Neural progenitor cell (in vitro differentiated cells): ENCODE measurements at regions not wholly inside any gene's neighbourhood (a gene's known extent, or its start where the extent isn't known, plus 50 kb on each side); places are given as distances from the start of the nearest gene placed in this dataset.

Source experiments
- DNase-seq: peaks from one replicate; pipeline ENCODE4 v3.0.0-alpha.2; 2016; ENCODE audit warnings: low spot score
- H2AFZ ChIP-seq: fragments of 200-600 bp; sonication (generic); replicated peaks from 2 replicates; pipeline ENCODE4 v1.6.1; 2016; ENCODE audit warnings: antibody characterized with exemption
- H3F3A ChIP-seq: fragments of 200-600 bp; sonication (generic); 2 replicates; pipeline ENCODE4 v1.6.1; 2016; ENCODE audit warnings: antibody characterized with exemption, low read depth
- H3K27ac ChIP-seq: fragments of 200-600 bp; sonication (generic); 2 replicates; pipeline ENCODE4 v1.5.1; 2016; ENCODE audit warnings: mild to moderate bottlenecking
- H3K27me3 ChIP-seq: fragments of 200-600 bp; sonication (generic); 2 replicates; pipeline ENCODE4 v1.6.1; 2016; ENCODE audit warnings: mild to moderate bottlenecking, moderate library complexity
- H3K36me3 ChIP-seq: fragments of 200-600 bp; sonication (generic); 2 replicates; pipeline ENCODE4 v1.5.1; 2016
- H3K4me1 ChIP-seq: fragments of 200-600 bp; sonication (generic); 2 replicates; pipeline ENCODE4 v1.6.1; 2016; ENCODE audit warnings: mixed run types
- H3K4me2 ChIP-seq: fragments of 200-600 bp; sonication (generic); 2 replicates; pipeline ENCODE4 v1.6.1; 2016
- H3K4me3 ChIP-seq: fragments of 200-600 bp; sonication (generic); 2 replicates; pipeline ENCODE4 v1.5.1; 2016
- H3K79me2 ChIP-seq: fragments of 200-600 bp; sonication (generic); 2 replicates; pipeline ENCODE4 v1.6.1; 2016; ENCODE audit warnings: low read depth
- H3K9ac ChIP-seq: fragments of 200-600 bp; sonication (generic); 2 replicates; pipeline ENCODE4 v1.6.1; 2016
- H3K9me3 ChIP-seq: fragments of 200-600 bp; sonication (generic); 2 replicates; pipeline ENCODE4 v1.5.1; 2016; ENCODE audit warnings: low read depth
- H4K20me1 ChIP-seq: fragments of 200-600 bp; sonication (generic); 2 replicates; pipeline ENCODE4 v1.6.1; 2016; ENCODE audit warnings: low read depth
- H3K27ac Mint-ChIP-seq: 3 replicates; pipeline ENCODE4 v1.8.0; 2021; ENCODE audit warnings: mixed read lengths
- H3K27me3 Mint-ChIP-seq: 2 replicates; pipeline ENCODE4 v1.8.0; 2022; ENCODE audit warnings: low read depth, mild to moderate bottlenecking, inconsistent platforms, moderate library complexity, mixed read lengths; ENCODE audit not compliant: insufficient read depth
- H3K36me3 Mint-ChIP-seq: 3 replicates; pipeline ENCODE4 v1.8.0; 2021; ENCODE audit warnings: mixed read lengths
- H3K4me1 Mint-ChIP-seq: 3 replicates; pipeline ENCODE4 v1.8.0; 2021; ENCODE audit warnings: mixed read lengths
- H3K4me3 Mint-ChIP-seq: 3 replicates; pipeline ENCODE4 v1.8.0; 2021; ENCODE audit warnings: mild to moderate bottlenecking, moderate library complexity, mixed read lengths
- H3K9me3 Mint-ChIP-seq: 3 replicates; pipeline ENCODE4 v1.8.0; 2020; ENCODE audit warnings: mixed read lengths
- CTCF ChIP-seq: fragments of 200-600 bp; sonication (generic); IDR thresholded peaks from 2 replicates; pipeline ENCODE4 v1.5.1; 2017; ENCODE audit warnings: antibody characterized with exemption, mild to moderate bottlenecking
- EZH2 ChIP-seq: fragments of 200-600 bp; sonication (generic); IDR thresholded peaks from 2 replicates; pipeline ENCODE4 v1.6.1; 2017; ENCODE audit warnings: antibody characterized with exemption, mild to moderate bottlenecking, moderate library complexity
- EZH2phosphoT487 ChIP-seq: fragments of 200-600 bp; sonication (generic); IDR thresholded peaks from 2 replicates; pipeline ENCODE4 v1.6.1; 2017; ENCODE audit warnings: antibody characterized with exemption

GRCh38 chr5:135115591-135115990 is 81.6 kb upstream of the PITX1 start:
- peaks cover 14% of the 10 kb centered on the region for H3K27me3 ChIP-seq
- no peak overlapping the region for H3K9ac ChIP-seq
- no peaks in the 10 kb centered on the region for H3K36me3 Mint-ChIP-seq
- H4K20me1 ChIP-seq: no peaks in the 10 kb centered on the region
- H3K4me2 ChIP-seq: no peak overlapping the region
- TF ChIP-seq CTCF: no peak
- no peak for TF ChIP-seq EZH2
- no peak for TF ChIP-seq EZH2phosphoT487
- DNase-seq: no peak
- H3K4me1 Mint-ChIP-seq: peaks cover 12% of the 10 kb centered on the region
- H2AFZ ChIP-seq: no peak overlapping the region
- no peak overlapping the region for H3K27ac ChIP-seq
- peaks cover 14% of the 10 kb centered on the region for H3K4me1 ChIP-seq
- H3K9me3 ChIP-seq: no peaks in the 10 kb centered on the region
- H3K36me3 ChIP-seq: no peaks in the 10 kb centered on the region
- no peak overlapping the region for H3K4me3 ChIP-seq
- H3K27me3 Mint-ChIP-seq: peaks cover 4% of the 10 kb centered on the region
- H3K27ac Mint-ChIP-seq: no peak overlapping the region
- H3K79me2 ChIP-seq: no peaks in the 10 kb centered on the region
- no peaks in the 10 kb centered on the region for H3F3A ChIP-seq
- no peak overlapping the region for H3K4me3 Mint-ChIP-seq
- no peaks in the 10 kb centered on the region for H3K9me3 Mint-ChIP-seq

GRCh38 chr5:135114759-135115158 is 80.7 kb upstream of the PITX1 start:
- DNase-seq: no peak
- Histone ChIP-seq H3K4me3 (no peak overlapping the region), H2AFZ (no peak overlapping the region), H3K36me3 (no peaks in the 10 kb centered on the region), H3K9ac (no peak overlapping the region), H3K27ac (no peak overlapping the region), H3K4me1 (peaks cover 14% of the 10 kb centered on the region), H3K27me3 (peaks cover 9% of the 10 kb centered on the region), H3F3A (no peaks in the 10 kb centered on the region), H3K4me2 (no peak overlapping the region), H4K20me1 (no peaks in the 10 kb centered on the region), H3K9me3 (no peaks in the 10 kb centered on the region), H3K79me2 (no peaks in the 10 kb centered on the region)
- Mint-ChIP-seq H3K4me1 (peaks cover 16% of the 10 kb centered on the region), H3K36me3 (no peaks in the 10 kb centered on the region), H3K27ac (no peak overlapping the region), H3K4me3 (no peak overlapping the region), H3K27me3 (peaks cover 4% of the 10 kb centered on the region), H3K9me3 (no peaks in the 10 kb centered on the region)
- no peak for TF ChIP-seq EZH2phosphoT487
- no peak for TF ChIP-seq EZH2
- TF ChIP-seq CTCF: no peak

- Mint-ChIP-seq H3K4me1 (peaks cover 16% of the 10 kb centered on the region), H3K4me3 (no peak overlapping the region)
Observed at GRCh38 chr5:135112008-135112725, 78.1 kb upstream of the PITX1 start.

More at GRCh38 chr5:135112008-135112725, 78.1 kb upstream of the PITX1 start:
- H3K4me3 ChIP-seq: no peak overlapping the region
- H3F3A ChIP-seq: no peaks in the 10 kb centered on the region
- peaks cover 4% of the 10 kb centered on the region for H3K27me3 Mint-ChIP-seq
- H3K9me3 ChIP-seq: no peaks in the 10 kb centered on the region
- peak overlapping the region; percentile 61 for H3K27ac ChIP-seq
- H3K9me3 Mint-ChIP-seq: no peaks in the 10 kb centered on the region
- H3K4me1 ChIP-seq: peaks cover 14% of the 10 kb centered on the region
- no peaks in the 10 kb centered on the region for H3K36me3 Mint-ChIP-seq
- peak overlapping the region; percentile 86 for H2AFZ ChIP-seq
- H3K27ac Mint-ChIP-seq: peak overlapping the region; percentile 36
- peak; percentile 65 for DNase-seq
- H3K9ac ChIP-seq: no peak overlapping the region
- no peaks in the 10 kb centered on the region for H4K20me1 ChIP-seq
- H3K27me3 ChIP-seq: peaks cover 2% of the 10 kb centered on the region
- TF ChIP-seq EZH2 (no peak), CTCF (no peak), EZH2phosphoT487 (no peak)
- no peaks in the 10 kb centered on the region for H3K36me3 ChIP-seq
- peak overlapping the region; percentile 50 for H3K4me2 ChIP-seq
- no peaks in the 10 kb centered on the region for H3K79me2 ChIP-seq
